H54 (cell line): ENCODE measurements at regions not wholly inside any gene's neighbourhood (a gene's known extent, or its start where the extent isn't known, plus 50 kb on each side); places are given as distances from the start of the nearest gene placed in this dataset.
A peak's percentile ranks its signal among the peaks of the same experiment; 100 is the strongest.

Experiments used
- DNase-seq: peaks from one replicate; pipeline ENCODE4 v3.0.0; 2011; ENCODE audit warnings: low spot score, mixed read lengths; ENCODE audit not compliant: insufficient read length
- FAIRE-seq: peaks from 3 replicates; lab custom pipeline; 2011; peaks lifted over from hg19 to GRCh38; lab: Jason Lieb, UNC
- POLR2A ChIP-seq: IDR thresholded peaks from 2 replicates; pipeline ENCODE4 v1.6.1; 2011; ENCODE audit warnings: low read depth, mild to moderate bottlenecking, low read length

DNA sequence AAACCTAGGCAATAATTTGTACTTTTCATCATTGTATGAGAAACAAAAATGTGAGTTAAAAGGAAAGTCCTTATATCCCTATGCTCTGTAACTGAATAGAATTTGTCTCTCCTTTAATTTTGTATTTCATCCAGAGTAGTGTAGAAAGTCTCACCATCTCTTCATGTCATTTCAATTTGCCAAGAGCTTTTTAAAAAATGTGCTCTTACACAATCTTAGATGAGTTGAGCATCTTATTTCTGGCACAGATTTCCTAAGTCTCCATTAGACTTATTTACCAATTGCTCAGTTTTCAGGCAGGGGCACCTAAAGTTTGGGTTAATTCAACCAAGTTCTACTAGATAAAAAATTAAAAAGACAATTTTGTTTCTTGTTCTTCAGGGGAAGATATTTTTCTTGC is 201.5 kb upstream of the RBMS3 start:
- no peak for TF ChIP-seq POLR2A
- DNase-seq (no peak), FAIRE-seq (no peak)

DNA sequence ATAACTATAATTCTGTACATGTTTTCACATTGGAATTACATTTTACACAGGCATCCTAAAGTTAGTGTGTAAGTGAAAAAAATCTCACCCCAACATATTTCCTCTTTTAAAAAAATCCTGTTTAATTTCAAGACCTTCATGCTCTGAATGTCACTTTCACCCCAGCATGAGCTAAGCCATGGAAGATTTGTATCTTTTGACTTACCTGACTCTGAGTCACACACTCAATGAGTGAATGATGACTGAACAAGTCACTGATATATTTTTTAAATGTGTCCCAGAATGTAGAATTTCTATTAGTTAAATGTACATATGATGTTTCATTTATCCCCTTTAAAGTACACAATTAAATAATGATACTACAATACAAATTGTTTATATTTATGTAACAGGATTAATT is 199.9 kb upstream of the RBMS3 start:
- no peak for TF ChIP-seq POLR2A
- no peak for FAIRE-seq

DNA sequence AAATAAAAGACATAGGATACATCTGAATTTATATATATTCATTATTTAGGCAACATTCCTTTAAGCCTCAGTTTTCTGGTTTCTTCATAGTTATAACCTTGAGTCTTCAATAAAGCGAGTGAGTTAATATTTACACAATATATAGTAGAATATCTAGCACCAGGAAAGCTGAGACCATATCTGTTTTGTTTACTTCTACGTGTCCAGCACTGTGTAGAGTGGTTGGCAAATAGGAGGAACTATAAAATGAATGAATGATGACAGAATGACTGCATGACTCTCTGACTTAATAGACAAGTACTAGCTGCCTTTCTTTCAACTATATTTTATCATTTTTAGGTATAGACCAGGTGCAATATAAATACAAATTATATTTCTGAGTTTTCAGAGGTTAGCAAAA is 197.8 kb upstream of the RBMS3 start:
- DNase-seq (no peak), FAIRE-seq (no peak)
- no peak for TF ChIP-seq POLR2A

More for the DNA sequence above, 199.9 kb upstream of the RBMS3 start:
- no peak for DNase-seq

DNA sequence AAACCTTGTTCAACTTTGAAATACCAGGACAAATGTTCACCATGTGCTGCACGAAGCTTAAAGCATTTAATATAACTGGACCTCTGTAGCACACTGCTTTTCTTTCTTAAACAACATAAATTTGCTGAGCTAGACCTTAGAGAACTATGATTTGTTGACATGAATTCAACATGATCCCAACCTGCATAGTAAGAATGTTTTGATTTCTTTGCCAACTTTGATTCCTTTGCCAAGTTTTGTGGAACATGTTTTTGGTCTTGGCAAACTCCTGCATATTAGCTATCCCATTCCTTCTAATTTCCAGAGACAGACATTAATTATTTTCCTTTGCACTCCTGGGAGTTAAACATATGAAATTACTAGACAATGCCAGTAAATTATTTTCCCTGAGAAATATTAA is 197.2 kb upstream of the RBMS3 start:
- no peak for TF ChIP-seq POLR2A
- no peak for DNase-seq
- FAIRE-seq, result peak; percentile 6

DNA sequence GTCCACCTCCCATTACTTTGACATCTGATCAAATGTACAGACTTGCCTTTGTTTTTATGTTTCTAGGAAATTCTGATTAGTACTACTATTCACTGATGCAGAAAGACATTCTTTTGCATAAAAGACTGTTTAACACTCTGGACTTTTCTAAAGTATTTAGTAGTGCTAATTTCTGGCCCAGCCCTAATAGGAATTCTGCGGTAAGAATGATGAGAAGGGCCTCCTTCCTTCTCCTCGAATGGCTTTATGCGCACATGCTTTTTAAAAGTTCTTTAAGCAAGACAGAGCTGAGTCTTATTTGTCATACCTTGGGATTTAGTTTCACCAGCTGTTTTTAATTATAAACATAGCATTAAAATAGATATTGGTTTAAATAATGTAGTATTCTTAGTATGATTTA is 192.3 kb upstream of the RBMS3 start:
- FAIRE-seq (no peak), DNase-seq (no peak)
- TF ChIP-seq POLR2A, result no peak

DNA sequence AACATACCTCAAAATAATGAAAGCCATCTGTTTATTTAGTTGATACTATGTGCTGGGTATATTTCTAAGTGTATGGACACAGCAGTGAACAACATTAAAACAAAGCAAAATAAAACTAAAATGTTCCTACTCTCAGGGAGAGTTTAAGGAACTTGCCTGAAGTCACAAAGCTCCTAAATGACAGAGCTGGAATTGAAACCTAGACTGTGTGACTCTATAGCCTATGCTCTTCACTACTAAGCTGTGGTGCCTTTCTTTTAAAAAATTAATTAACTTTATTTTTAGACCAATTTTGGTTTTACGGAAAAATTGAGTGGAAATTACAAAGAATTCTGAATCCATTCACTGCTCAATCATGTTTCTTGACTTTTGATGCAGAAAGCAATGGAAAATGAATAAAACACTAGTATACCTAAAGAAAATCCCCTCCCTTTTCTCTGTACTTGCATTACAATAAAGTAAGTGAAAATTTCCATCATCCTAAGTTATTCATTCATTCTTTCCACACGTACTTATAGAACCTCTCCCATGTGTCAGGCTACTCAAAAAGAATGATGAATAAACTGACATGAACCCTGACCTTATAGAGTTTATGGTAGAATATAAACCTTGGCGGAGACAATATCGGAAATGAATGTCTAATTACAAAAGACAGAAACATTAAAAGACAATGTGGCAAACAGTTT is 189.8 kb upstream of the RBMS3 start:
- no peak for TF ChIP-seq POLR2A
- FAIRE-seq, result no peak
- no peak for DNase-seq

DNA sequence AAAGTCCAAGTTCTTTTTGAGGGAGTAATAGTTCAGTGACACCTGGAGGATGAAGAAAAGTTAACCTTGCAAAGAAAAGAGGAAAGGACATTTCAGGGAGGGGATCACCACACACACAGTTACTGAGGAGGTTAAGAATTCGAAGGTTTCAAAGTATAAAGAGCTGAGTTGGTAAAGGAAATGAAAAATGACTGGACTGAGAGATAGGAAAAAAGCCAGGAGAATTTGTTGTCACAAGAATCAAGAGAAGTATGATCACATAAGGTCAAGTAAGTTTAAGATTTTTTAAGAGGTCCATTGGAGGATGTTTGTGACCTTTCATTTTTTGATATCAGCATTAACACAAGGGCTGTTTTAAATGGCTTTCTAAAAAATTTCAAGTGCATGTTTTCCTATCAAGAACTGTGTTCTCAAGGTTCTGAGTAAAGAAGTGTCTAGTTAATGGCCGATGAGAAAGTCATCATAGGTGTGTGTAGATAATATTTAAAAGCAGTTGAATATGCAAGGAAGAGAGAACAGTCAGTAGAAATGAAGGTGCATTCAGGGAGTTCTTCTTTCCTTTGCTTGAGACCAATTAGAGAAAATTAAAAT is 189.2 kb upstream of the RBMS3 start:
- DNase-seq (no peak), FAIRE-seq (no peak)
- TF ChIP-seq POLR2A, result no peak

DNA sequence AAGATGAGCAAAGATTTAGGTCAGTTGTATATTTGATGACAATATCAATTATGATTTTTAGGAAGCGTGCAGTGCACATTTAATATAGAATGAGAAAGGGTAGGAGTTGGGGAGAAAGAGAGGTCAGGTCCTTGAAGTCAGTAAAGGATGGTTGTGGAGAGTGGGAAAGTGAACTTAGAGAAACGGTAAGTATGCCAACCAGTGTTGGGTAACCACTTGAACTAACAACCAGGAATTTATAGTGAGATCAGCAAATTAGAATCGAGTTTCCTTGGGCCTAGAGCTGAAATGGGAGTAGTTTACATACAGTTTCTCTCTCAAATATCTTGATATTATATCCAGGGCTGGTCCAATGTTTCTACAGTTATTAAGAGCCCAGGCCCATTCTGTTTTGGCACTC is 188.5 kb upstream of the RBMS3 start:
- FAIRE-seq, result no peak
- DNase-seq, result no peak
- no peak for TF ChIP-seq POLR2A

DNA sequence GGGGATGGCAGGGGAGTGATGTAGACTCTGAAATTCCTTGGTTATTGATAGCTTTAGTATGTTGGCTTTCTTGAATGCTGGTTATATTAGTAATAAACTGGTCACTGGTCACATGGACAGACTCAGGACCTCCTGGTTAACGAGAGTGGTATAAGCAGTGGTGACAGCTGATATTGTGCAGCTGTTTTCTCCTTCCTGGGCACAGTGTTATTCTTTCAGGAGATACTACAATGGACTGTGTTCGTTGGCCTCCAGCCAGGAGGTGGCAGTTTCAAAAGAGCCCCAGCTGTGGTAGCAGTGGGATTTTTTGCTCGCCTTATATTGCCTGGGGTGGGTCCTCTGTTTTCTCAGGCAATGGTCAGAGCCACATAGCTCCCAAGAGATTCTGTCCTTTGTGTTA is 181.6 kb upstream of the RBMS3 start:
- TF ChIP-seq POLR2A, result no peak
- DNase-seq (no peak), FAIRE-seq (no peak)

DNA sequence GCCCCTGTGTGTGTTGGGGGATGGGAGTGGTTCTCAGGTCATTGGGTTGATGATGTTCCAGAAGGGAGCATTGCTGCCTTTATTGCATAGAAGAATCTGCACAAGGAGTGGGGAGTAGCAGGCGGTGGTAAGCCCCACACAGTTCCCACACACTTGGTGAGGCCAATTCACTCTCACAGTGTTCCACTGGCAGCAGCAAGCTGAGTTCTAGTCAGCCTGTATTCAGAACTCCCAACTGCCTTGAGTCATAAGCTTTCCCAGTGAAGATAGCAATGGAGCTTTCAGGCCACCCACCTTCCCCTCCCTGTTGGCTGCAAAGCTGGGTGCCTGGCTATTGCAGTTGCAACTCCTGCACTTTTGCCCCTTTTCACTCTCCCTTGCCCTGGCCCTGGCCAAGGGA is 181.1 kb upstream of the RBMS3 start:
- no peak for TF ChIP-seq POLR2A
- DNase-seq, result no peak
- FAIRE-seq, result peak; percentile 36

DNA sequence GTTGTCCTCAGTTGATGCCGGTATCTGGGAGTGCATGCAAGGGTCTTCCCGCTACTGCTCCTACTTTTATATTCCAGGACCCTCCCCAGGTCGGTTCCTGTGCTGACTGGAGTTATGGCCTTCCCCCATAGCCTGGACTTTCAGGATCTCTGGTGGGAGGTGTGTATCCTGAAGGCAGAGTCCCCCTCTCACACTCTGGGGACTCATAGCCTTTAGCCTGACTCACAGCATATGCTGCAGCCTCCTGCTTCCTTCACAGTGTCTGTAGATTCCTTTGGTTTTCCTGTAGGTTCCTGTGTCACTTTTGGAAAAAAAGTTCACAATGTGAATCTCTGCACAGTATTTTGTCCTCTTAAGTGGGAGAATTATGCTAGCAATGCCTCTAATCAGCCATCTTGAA is 180.6 kb upstream of the RBMS3 start:
- FAIRE-seq, result no peak
- no peak for DNase-seq
- no peak for TF ChIP-seq POLR2A

DNA sequence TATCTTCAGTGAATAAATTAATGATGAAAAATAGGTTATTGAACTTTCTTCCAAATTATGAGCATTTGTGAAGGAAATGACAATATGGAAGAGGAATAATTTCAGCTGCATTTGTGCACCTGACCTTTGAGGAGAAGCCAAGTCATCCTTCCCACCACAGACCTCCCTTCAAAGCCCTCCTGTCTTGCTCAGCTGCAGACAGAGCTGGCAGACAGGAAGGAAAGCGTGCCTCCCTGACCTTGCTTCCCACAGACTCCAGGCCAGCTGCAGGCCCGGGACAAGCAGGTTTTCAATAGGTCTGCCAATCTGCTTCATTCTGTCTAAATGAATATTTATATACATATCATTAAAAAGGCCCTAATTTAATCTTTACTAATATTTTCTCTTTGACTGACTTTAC is 152.9 kb upstream of the RBMS3 start:
- no peak for FAIRE-seq
- no peak for DNase-seq
- TF ChIP-seq POLR2A, result no peak

DNA sequence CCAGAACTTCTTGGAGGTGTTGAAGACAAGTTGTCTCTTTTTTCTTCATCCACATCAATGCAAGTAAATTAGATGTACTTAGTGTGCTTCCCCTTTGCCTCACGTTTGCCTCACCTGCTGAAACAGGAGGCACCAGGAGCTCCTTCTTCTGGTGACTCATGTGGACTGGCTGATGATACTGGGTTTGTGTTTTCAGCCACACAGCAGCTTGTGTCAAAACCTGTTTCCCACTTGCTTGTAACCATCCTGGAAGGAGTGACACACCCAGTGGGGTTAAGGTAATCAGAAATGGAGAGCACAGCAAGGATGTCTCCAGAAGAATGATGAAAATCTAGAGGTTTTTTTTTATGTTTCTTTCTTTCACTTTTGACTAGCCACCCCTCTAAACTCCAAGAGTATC is 143.3 kb upstream of the RBMS3 start:
- no peak for FAIRE-seq
- no peak for DNase-seq
- no peak for TF ChIP-seq POLR2A

DNA sequence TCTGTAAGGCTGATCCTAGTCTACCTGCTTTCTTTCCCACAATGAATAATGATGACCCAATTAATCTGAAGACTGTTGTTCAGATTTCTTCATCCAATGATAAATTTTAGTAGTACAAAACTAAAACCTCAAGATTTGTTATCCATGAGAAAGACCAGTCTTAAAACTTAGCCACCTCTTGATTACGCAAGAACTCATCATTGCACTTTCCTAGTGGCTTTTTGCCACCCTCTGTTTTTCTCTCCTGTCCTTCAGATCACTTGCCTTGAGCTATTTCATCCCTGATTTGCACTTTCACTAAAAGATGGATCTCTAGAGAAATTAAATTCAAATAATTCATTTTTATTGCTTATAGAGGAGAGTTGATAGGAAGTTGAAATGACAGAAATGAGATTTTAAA is 142.7 kb upstream of the RBMS3 start:
- no peak for DNase-seq
- TF ChIP-seq POLR2A, result no peak
- FAIRE-seq, result no peak

DNA sequence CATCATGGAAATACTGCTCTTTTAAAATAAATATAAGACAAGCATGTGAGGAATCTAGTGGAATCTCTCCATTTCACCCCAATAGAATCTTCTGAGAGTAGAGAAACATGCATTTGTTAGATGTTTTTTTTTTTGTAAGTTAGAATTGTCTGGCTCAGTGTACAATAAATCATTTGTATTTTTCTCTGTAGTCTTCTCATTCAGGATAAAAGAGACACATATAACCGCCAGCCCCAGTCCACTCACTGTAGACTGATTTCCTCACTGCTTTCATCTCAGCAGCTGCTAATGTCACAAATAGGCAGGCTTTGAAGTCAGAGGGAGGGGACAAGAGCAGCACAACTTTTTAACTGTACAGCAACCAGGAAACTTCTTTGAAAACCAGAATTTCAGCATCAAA is 140.2 kb upstream of the RBMS3 start:
- TF ChIP-seq POLR2A, result no peak
- DNase-seq (no peak), FAIRE-seq (peak; percentile 53)
